Heart right ventricle (tissue), 16 donors: ENCODE measurements at regions not wholly inside any gene's neighbourhood (a gene's known extent, or its start where the extent isn't known, plus 50 kb on each side); places are given as distances from the start of the nearest gene placed in this dataset.
"Not testable (repeated sequence)": the region's sequence is repeated elsewhere in the genome, so short reads cannot be mapped to it uniquely, and the experiment has no call there.

Source experiments
- ATAC-seq, 8 donors: fragments of 200-7000 bp; cut with Tn5 transposase; one replicate each; pipeline ENCODE4 v1.9.1; 2020; ENCODE audit warnings: mild to moderate bottlenecking in 8 of 8, moderate library complexity in 8 of 8, moderate number of reproducible peaks in 1 of 8
- DNase-seq, 2 donors: peaks; one replicate each; pipeline ENCODE4 v3.0.0-alpha.2; 2020
- H3K27ac ChIP-seq, 10 donors: fragments of 200-600 bp; sonication (generic) in 2 of 10; one replicate each; pipeline versions ENCODE4 v1.5.0 to v1.8.0; 2020 to 2022; ENCODE audit warnings: mild to moderate bottlenecking in 3 of 10
- H3K27me3 ChIP-seq, 7 donors: fragments of 200-600 bp; one replicate each; pipeline ENCODE4 v1.8.0; 2021 to 2022; ENCODE audit warnings: mild to moderate bottlenecking in 2 of 7
- H3K36me3 ChIP-seq, 9 donors: fragments of 200-600 bp; sonication (generic) in 1 of 9; one replicate each; pipeline versions ENCODE4 v1.5.0 to v1.8.0; 2020 to 2022; ENCODE audit warnings: mild to moderate bottlenecking in 2 of 9
- H3K4me1 ChIP-seq, 9 donors: fragments of 200-600 bp; sonication (generic) in 1 of 9; one replicate each; pipeline versions ENCODE4 v1.5.0 to v1.8.0; 2020 to 2022; ENCODE audit warnings: mild to moderate bottlenecking in 4 of 9
- H3K4me3 ChIP-seq, 10 donors: fragments of 200-600 bp; sonication (generic) in 2 of 10; one replicate each; pipeline versions ENCODE4 v1.5.0 to v1.8.0; 2020 to 2022; ENCODE audit warnings: mild to moderate bottlenecking in 7 of 10, moderate library complexity in 2 of 10
- H3K9me3 ChIP-seq, 11 donors: fragments of 200-600 bp in 10 of 11; sonication (generic) in 2 of 11; one replicate each; pipeline versions ENCODE4 v1.5.0 to v1.8.0; 2013 to 2022; ENCODE audit warnings: mild to moderate bottlenecking in 2 of 11, control low read depth in 1 of 11, moderate library complexity in 1 of 11
- WGBS, 2 donors: extraction: QIAGEN DNeasy Blood & Tissue Kit; methylation state at CpG; one replicate each; pipeline ENCODE4 v1.1.7; 2013; ENCODE audit warnings: inconsistent platforms in 1 of 2; 5-methylcytosine and 5-hydroxymethylcytosine counted together
- intact Hi-C, 10 donors: fragments of 100-400 bp; cut with DNase I; formaldehyde crosslinking; loops; one replicate each; pipeline versions ENCODE4 v1.11.1 to v1.14.2; 2022
- TF ChIP-seq, protein P1 (sequence below), 9 donors: fragments of 200-600 bp; sonication (generic) in 2 of 9; IDR thresholded peaks; one replicate each; pipeline versions ENCODE4 v1.5.0 to v1.8.0; 2021 to 2022; ENCODE audit warnings: antibody characterized with exemption in 9 of 9, mild to moderate bottlenecking in 5 of 9, moderate library complexity in 1 of 9
- donor health status: Arrhythmogenic right ventricular cardiomyopathy.
- donor health status: ischemic (EF 13 %, LVEDD 7.1; RV severe dilation, severe dysfunction).
- donor health status: healthy with polysubstance abuse.
- donor health status: DM: no; HTN: yes; CAD: no.
- donor health status: DM: no; HTN: no; CAD: no.
- donor health status: ischemic (EF 25% LVEDD 6.9; RV normal size, moderate dysfunction).
- donor health status: ischemic (EF 25% LVEDD 5.7; RV mildly dilated, moderate dysfunction).
- donor health status: healthy.
- donor health status: DM: yes; HTN: yes; CAD: no.
- donor health status: Ischemic cardiomyopathy.
- donor health status: ischemic (EF 35%, LVEDD 5.7; RV mildly dilated, moderate dysfunction).
- donor health status: nonischemic (EF 11% LVEDD 7.7; RV severe dilation, severe dysfunction).
- donor health status: DM: yes; HTN: yes; CAD: no.
- donor health status: PGD.
- donor health status: ischemic (EF 29% LVEDD 5.4; RV normal size, mild dysfunction).
- donor health status: nonischemic (EF 23%, LVEDD 6.1; RV moderate dilation, normal function).

DNA sequence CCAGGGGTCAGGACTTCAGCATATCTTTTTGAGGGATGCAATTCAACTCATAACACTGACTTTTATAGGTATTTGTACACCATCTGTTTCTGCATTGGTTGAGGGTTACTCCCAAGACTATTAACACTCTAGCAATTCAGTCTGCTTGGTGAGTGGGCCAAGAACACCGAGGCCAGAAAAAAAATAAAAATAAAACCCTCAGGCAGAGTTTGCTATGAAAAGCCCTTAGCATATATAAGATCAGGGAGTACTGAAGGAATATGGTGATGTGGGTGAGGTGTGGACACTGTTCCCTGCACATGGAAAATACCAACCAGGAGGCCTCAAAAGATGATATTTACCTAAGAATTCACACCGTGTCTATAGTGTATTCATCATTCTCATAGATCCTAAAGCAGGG, 383.2 kb upstream of the UBE2E3 start:
- 80 to 87% methylated on average over 2 of the region's 2 CpGs for WGBS, 2 donors
- intact Hi-C loops = no loop called here
- H3K36me3 ChIP-seq = no peaks in the 10 kb centered on the region
- TF ChIP-seq, protein P1, sequence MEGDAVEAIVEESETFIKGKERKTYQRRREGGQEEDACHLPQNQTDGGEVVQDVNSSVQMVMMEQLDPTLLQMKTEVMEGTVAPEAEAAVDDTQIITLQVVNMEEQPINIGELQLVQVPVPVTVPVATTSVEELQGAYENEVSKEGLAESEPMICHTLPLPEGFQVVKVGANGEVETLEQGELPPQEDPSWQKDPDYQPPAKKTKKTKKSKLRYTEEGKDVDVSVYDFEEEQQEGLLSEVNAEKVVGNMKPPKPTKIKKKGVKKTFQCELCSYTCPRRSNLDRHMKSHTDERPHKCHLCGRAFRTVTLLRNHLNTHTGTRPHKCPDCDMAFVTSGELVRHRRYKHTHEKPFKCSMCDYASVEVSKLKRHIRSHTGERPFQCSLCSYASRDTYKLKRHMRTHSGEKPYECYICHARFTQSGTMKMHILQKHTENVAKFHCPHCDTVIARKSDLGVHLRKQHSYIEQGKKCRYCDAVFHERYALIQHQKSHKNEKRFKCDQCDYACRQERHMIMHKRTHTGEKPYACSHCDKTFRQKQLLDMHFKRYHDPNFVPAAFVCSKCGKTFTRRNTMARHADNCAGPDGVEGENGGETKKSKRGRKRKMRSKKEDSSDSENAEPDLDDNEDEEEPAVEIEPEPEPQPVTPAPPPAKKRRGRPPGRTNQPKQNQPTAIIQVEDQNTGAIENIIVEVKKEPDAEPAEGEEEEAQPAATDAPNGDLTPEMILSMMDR (IDR thresholded peaks at IDR 0.05) = no peak
- H3K27ac ChIP-seq = no peak overlapping the region
- H3K4me1 ChIP-seq = no peaks in the 10 kb centered on the region
- ATAC-seq (no peak), DNase-seq (no peak)
- no peaks in the 10 kb centered on the region for H3K27me3 ChIP-seq
- no peak overlapping the region for H3K4me3 ChIP-seq
- no peaks in the 10 kb centered on the region for H3K9me3 ChIP-seq

DNA sequence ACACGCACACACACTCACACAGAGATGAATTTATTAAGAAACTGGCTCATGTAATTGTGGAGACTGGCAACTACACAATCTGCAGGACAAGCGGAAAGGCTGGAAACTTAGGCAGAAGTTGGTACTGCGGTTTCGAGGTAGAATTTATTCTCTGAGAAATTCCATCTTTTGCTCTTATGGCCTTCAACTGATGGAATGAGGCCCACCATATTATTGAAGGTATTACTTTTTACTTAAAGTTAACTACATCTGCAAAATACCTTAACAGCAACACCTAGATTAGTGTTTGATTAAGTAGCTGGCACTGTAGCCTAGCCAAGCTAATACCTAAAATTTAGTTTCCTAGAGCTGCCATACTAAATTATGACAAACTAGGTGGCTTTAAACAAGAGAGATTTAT, 384.0 kb upstream of the UBE2E3 start:
- Histone ChIP-seq H3K4me1 (no peaks in the 10 kb centered on the region), H3K9me3 (no peaks in the 10 kb centered on the region), H3K36me3 (no peaks in the 10 kb centered on the region), H3K4me3 (no peak overlapping the region), H3K27ac (no peak overlapping the region), H3K27me3 (no peaks in the 10 kb centered on the region)
- DNase-seq = no peak
- ATAC-seq = no peak
- intact Hi-C loops = no loop called here
- WGBS, 2 donors = 91 to 93% methylated on average over 4 of the region's 4 CpGs
- TF ChIP-seq, protein P1 (IDR thresholded peaks at IDR 0.05) = no peak

DNA sequence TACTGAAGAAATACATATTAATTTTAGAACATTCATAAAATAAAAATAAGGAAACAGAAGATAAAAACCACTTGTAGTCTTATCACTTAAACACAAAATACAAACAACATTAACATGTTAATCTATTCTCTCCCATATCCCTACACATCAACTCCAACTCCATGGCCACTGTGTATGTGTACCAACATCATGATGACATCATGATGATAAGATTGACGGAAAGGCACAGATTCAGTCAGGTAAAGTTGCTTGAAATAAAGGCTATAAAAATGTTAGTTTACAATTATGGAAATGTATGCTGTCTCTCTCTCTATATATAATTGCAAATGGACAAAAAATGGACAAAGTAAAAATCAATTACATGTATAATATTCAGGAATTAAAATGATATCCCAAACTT, 388.5 kb upstream of the UBE2E3 start:
- 93 to 96% methylated on average over 1 of the region's 1 CpG for WGBS, 2 donors
- Histone ChIP-seq H3K4me1 (no peaks in the 10 kb centered on the region), H3K4me3 (no peak overlapping the region), H3K27me3 (no peaks in the 10 kb centered on the region), H3K9me3 (no peaks in the 10 kb centered on the region), H3K27ac (no peak overlapping the region), H3K36me3 (no peaks in the 10 kb centered on the region)
- ATAC-seq = no peak
- DNase-seq = no peak
- intact Hi-C loops = no loop called here
- TF ChIP-seq, protein P1 (IDR thresholded peaks at IDR 0.05) = no peak

DNA sequence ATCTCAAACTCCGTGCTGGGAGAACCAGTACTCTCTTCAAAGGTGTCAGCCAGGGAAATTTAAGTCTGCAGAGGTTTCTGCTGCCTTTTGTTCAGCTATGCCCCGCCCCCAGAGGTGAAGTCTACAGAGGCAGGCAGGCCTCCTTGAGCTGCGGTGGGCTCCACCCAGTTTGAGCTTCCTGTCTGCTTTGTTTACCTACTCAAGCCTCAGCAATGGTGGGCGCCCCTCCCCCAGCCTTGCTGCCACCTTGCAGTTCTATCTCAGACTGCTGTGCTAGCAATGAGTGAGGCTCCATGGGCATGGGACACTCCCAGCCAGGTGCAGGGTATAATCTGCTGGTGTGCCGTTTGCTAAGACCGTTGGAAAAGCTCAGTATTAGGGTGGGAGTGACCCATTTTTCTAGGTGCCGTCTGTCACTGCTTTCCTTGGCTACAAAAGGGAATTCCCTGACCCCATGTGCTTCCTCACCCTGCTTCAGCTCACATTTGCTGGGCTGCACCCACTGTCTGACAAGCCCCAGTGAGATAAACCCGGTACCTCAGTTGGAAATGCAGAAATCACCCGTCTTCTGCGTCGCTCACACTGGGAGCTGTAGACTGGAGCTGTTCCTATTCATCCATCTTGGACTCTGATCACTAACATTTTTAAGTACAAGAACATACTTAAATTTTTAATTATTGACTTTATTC, 389.2 kb upstream of the UBE2E3 start:
- ATAC-seq, DNase-seq, intact Hi-C loops, H3K4me3 ChIP-seq, H3K27me3 ChIP-seq, H3K27ac ChIP-seq, H3K36me3 ChIP-seq, H3K9me3 ChIP-seq, H3K4me1 ChIP-seq: not testable (repeated sequence)
- WGBS, 2 donors = 81 to 84% methylated on average over 11 of the region's 11 CpGs

DNA sequence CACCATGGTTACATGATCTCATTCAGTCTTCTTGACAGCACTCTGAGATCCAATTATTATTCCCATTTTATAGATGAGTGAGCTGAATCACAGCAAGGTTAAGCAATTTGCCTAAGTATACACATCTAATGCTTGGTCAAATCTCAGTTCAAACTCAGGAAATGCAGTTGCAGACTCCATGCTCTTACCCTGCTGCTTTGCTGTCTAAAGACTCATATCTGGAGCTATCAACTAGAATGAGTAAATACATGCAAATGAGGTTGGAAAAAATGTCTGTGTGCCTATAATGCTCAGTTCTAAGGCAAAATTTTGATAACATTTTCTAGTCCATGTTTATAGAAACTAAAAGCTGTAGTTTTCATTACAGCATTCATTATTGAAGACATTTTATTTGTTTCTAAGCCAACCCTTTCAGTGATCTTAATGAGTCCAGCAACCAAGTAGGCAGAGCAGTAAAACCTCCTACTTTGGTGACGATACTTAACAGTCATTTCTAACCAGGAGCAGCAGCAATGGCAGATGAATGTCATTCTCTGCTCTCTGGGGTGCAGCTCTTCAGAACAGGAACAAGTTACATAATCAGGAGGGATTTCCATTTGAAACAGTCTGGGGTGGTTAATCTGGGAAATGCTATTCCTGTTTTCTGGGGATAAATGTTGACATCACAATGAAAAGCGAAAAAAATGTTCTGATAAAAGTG, 396.8 kb upstream of the UBE2E3 start:
- H3K27ac ChIP-seq = no peak overlapping the region
- no peaks in the 10 kb centered on the region for H3K36me3 ChIP-seq
- intact Hi-C loops = no loop called here
- no peak for ATAC-seq
- H3K9me3 ChIP-seq = peaks cover 0 to 4% (median 0%) of the 10 kb centered on the region in 11 donors
- TF ChIP-seq, protein P1 (IDR thresholded peaks at IDR 0.05) = no peak
- H3K27me3 ChIP-seq = no peaks in the 10 kb centered on the region
- no peak overlapping the region for H3K4me3 ChIP-seq
- H3K4me1 ChIP-seq = no peaks in the 10 kb centered on the region
- DNase-seq = no peak
- 73 to 75% methylated on average over 2 of the region's 2 CpGs for WGBS, 2 donors
